ENCODE measurements at regions not wholly inside any gene's neighbourhood (a gene's known extent, or its start where the extent isn't known, plus 50 kb on each side); places are given as distances from the start of the nearest gene placed in this dataset.

DNA sequence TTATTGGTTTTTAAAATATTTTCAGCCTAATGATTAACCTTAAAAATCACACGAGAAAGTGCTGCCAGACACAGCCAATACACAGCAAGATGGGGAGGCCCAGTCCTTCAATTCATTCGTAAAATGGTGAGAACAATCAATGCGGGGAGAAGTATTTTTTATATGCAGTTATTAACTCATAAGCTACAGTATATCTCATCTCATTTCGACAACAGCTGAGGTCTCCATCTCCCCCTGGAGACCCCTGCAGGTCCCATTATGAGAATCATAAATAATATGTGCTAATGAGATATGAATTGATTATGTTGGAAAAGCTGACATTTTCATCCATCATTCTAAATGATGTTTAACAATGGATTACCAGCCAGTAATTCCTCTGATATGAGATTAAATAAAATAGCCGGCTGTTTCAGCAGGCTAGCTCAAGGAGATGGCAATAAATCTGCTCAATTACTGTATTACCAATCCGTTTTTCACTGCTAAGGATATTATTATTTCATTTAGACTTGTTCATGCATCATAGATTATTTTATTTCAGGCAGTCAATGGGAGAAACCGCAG lies 535.8 kb downstream of the GALR1 start:
- Histone ChIP-seq H3K4me3 (ENCODE audit: control insufficient read depth in 2 of 3, extremely low read depth in 1 of 3, insufficient read depth in 2 of 3, low read depth in 1 of 3, low read length in 3 of 3) (no peak overlapping the region), H4K20me1 (ENCODE audit: control insufficient read depth, extremely low read depth, insufficient read depth, low read length) (no peaks in the 10 kb centered on the region), H3K9ac (ENCODE audit: control insufficient read depth, extremely low read depth, insufficient read depth, low read length) (no peak overlapping the region), H3K27me3 (ENCODE audit: control insufficient read depth, extremely low read depth, insufficient read depth, low read length) (no peaks in the 10 kb centered on the region), H3K9me1 (ENCODE audit: control insufficient read depth, extremely low read depth, insufficient read depth, low read length) (no peaks in the 10 kb centered on the region), H3K4me1 (ENCODE audit: control insufficient read depth, extremely low read depth, insufficient read depth, low read length) (no peaks in the 10 kb centered on the region), H3K36me3 (ENCODE audit: control insufficient read depth in 2 of 2, extremely low read depth in 1 of 2, insufficient read depth in 2 of 2, low read length in 2 of 2) (no peaks in the 10 kb centered on the region), H3K9me3 (ENCODE audit: control insufficient read depth, low read depth, low read length) (peaks cover 5% of the 10 kb centered on the region), H2AFZ (ENCODE audit: control insufficient read depth, low read length) (no peak overlapping the region), H3K27ac (ENCODE audit: control insufficient read depth, insufficient read depth, low read length) (no peak overlapping the region), H3K79me2 (ENCODE audit: control insufficient read depth, insufficient read depth, low read length) (no peaks in the 10 kb centered on the region), H3K4me2 (ENCODE audit: control insufficient read depth, extremely low read depth, insufficient read depth, low read depth, low read length) (no peak overlapping the region)
- TF ChIP-seq EZH2 (IDR thresholded peaks at IDR 0.05; ENCODE audit: low read length): no peak
- TF ChIP-seq CTCF (optimal IDR thresholded peaks at IDR 0.05 in 1 of 3, IDR thresholded peaks at IDR 0.05 in 1 of 3, conservative IDR thresholded peaks at IDR 0.05 in 1 of 3; ENCODE audit: extremely low read depth in 1 of 3, insufficient read depth in 2 of 3, low read length in 3 of 3): no peak
- dilution Hi-C loops (cut with MboI; ENCODE audit: extremely low pct_ligation_motif_present, low sequenced_read_pairs): no loop called here
- FAIRE-seq (no peak), DNase-seq (ENCODE audit: low read depth, low spot score) (no peak)

DNA sequence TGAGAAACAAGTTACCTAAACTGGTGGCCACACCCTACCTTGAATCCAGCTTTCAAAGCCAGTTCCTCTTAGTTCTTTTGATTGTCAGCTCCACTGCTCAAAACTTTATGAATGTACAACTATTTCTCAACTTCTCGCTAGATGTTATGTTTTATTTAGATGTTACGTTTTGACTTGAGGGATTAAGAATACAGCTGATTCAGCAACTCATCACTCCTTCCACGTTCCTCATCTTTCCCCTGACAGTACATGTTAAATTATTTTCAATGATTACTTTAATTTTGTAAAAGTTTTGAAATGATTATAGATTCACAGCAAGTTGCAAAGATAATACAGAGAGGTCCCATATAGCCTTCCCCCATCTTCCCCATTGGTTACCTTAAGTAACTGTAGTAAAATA lies 553.4 kb downstream of the GALR1 start:
- Histone ChIP-seq H2AFZ (ENCODE audit: control insufficient read depth, low read length) (no peak overlapping the region), H4K20me1 (ENCODE audit: control insufficient read depth, extremely low read depth, insufficient read depth, low read length) (no peaks in the 10 kb centered on the region), H3K4me2 (ENCODE audit: control insufficient read depth, extremely low read depth, insufficient read depth, low read depth, low read length) (no peak overlapping the region), H3K4me3 (ENCODE audit: control insufficient read depth in 2 of 3, extremely low read depth in 1 of 3, insufficient read depth in 2 of 3, low read depth in 1 of 3, low read length in 3 of 3) (no peak overlapping the region), H3K9me3 (ENCODE audit: control insufficient read depth, low read depth, low read length) (peaks cover 2% of the 10 kb centered on the region), H3K9me1 (ENCODE audit: control insufficient read depth, extremely low read depth, insufficient read depth, low read length) (no peaks in the 10 kb centered on the region), H3K27ac (ENCODE audit: control insufficient read depth, insufficient read depth, low read length) (no peak overlapping the region), H3K27me3 (ENCODE audit: control insufficient read depth, extremely low read depth, insufficient read depth, low read length) (no peaks in the 10 kb centered on the region), H3K4me1 (ENCODE audit: control insufficient read depth, extremely low read depth, insufficient read depth, low read length) (no peaks in the 10 kb centered on the region), H3K9ac (ENCODE audit: control insufficient read depth, extremely low read depth, insufficient read depth, low read length) (no peak overlapping the region), H3K79me2 (ENCODE audit: control insufficient read depth, insufficient read depth, low read length) (no peaks in the 10 kb centered on the region), H3K36me3 (ENCODE audit: control insufficient read depth in 2 of 2, extremely low read depth in 1 of 2, insufficient read depth in 2 of 2, low read length in 2 of 2) (no peaks in the 10 kb centered on the region)
- TF ChIP-seq EZH2 (IDR thresholded peaks at IDR 0.05; ENCODE audit: low read length) (no peak), CTCF (optimal IDR thresholded peaks at IDR 0.05 in 1 of 3, IDR thresholded peaks at IDR 0.05 in 1 of 3, conservative IDR thresholded peaks at IDR 0.05 in 1 of 3; ENCODE audit: extremely low read depth in 1 of 3, insufficient read depth in 2 of 3, low read length in 3 of 3) (no peak)
- dilution Hi-C loops (cut with MboI; ENCODE audit: extremely low pct_ligation_motif_present, low sequenced_read_pairs): no loop called here
- no peak for FAIRE-seq
- DNase-seq (ENCODE audit: low read depth, low spot score): no peak

Data from keratinocyte (primary cell).